ENCODE measurements at regions not wholly inside any gene's neighbourhood (a gene's known extent, or its start where the extent isn't known, plus 50 kb on each side); places are given as distances from the start of the nearest gene placed in this dataset.

DNA sequence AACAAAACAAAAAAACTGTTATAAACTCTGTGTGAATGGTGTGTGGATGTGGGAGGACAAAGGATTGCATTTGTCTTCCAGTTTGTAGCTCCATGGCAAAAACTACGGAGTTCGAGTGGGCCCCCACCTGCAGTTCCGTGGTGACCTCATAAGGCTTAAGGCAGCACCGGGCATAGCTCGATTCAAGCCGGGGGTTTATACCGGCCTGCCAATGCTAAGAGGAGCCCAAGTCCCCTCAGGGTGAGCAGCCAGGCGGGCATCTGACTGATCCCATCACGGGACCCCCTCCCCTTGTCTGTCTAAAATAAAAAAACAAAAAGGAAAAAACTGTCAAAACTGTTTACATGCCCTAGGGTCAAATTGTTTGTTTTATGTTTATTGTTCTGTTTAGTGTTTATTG is 463.2 kb upstream of the HTR1E start:
- CTCF ChIA-PET (ENCODE audit: partially characterized antibody), result no interaction called here
- intact Hi-C loops (cut with micrococcal nuclease), result no loop called here
- H3K9me3 ChIP-seq (ENCODE audit: control insufficient read depth in 1 of 2, low read length in 2 of 2), result no peaks in the 10 kb centered on the region
- H3K4me3 ChIP-seq (ENCODE audit: low read length in 2 of 2), result no peak overlapping the region
- H3K4me1 Mint-ChIP-seq, result no peaks in the 10 kb centered on the region
- no peaks in the 10 kb centered on the region for H3K27me3 ChIP-seq (ENCODE audit: insufficient read depth, low read length)
- no peak for DNase-seq
- no peak overlapping the region for H3K4me3 Mint-ChIP-seq
- peaks cover 0 to 12% (median 2%) of the 10 kb centered on the region in 8 donors for H3K9me3 Mint-ChIP-seq
- H3K36me3 ChIP-seq (ENCODE audit: insufficient read depth, low read length), result no peaks in the 10 kb centered on the region
- H3K27me3 Mint-ChIP-seq, result no peaks in the 10 kb centered on the region
- H3K4me1 ChIP-seq (ENCODE audit: insufficient read depth, low read length), result no peaks in the 10 kb centered on the region
- no peak overlapping the region for H3K27ac ChIP-seq (ENCODE audit: low read depth, low read length)
- POLR2A ChIA-PET (ENCODE audit: partially characterized antibody), result no interaction called here
- H3K36me3 Mint-ChIP-seq, result no peaks in the 10 kb centered on the region
- H3K27ac Mint-ChIP-seq, result no peak overlapping the region

- no peaks in the 10 kb centered on the region for H3K9me3 ChIP-seq (ENCODE audit: control insufficient read depth in 1 of 2, low read length in 2 of 2)
- H3K27ac ChIP-seq (ENCODE audit: low read depth, low read length), result no peak overlapping the region
- H3K36me3 ChIP-seq (ENCODE audit: insufficient read depth, low read length), result no peaks in the 10 kb centered on the region
- H3K4me3 ChIP-seq (ENCODE audit: low read length in 2 of 2), result no peak overlapping the region
- Mint-ChIP-seq H3K4me1 (no peaks in the 10 kb centered on the region), H3K36me3 (no peaks in the 10 kb centered on the region), H3K27me3 (no peaks in the 10 kb centered on the region), H3K4me3 (no peak overlapping the region), H3K27ac (no peak overlapping the region), H3K9me3 (peaks cover 0 to 12% (median 3%) of the 10 kb centered on the region in 8 donors)
- no peaks in the 10 kb centered on the region for H3K27me3 ChIP-seq (ENCODE audit: insufficient read depth, low read length)
- DNase-seq, result no peak
- CTCF ChIA-PET (ENCODE audit: partially characterized antibody), result no interaction called here
- POLR2A ChIA-PET (ENCODE audit: partially characterized antibody), result no interaction called here
- intact Hi-C loops (cut with micrococcal nuclease), result no loop called here
- H3K4me1 ChIP-seq (ENCODE audit: insufficient read depth, low read length), result no peaks in the 10 kb centered on the region
These were observed 465.5 kb upstream of the HTR1E start for GRCh38 chr6:86471791-86472190.

DNA sequence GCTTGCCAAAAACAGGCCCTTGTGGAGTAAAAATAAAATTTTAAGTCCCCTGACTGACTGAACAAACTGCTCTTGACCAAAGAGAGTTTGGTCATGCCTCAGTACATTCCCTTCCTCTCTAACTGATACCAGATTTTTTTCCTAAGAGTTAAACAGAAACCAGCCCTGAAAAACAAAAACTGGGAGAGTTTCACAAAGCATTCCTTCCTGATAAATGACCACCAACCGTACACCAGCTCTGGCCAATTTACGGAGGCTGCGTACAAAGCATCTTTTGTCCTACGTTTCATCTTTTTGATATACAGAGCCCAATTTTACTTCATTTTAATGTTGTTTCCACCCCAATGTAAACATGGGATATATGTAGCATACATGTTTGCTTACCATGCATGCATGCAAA is 477.4 kb upstream of the HTR1E start:
- peaks cover 0 to 16% (median 7%) of the 10 kb centered on the region in 8 donors for H3K9me3 Mint-ChIP-seq
- Histone ChIP-seq H3K4me1 (ENCODE audit: insufficient read depth, low read length) (no peaks in the 10 kb centered on the region), H3K27me3 (ENCODE audit: insufficient read depth, low read length) (no peaks in the 10 kb centered on the region), H3K4me3 (ENCODE audit: low read length in 2 of 2) (no peak overlapping the region), H3K9me3 (ENCODE audit: control insufficient read depth in 1 of 2, low read length in 2 of 2) (no peaks in the 10 kb centered on the region), H3K27ac (ENCODE audit: low read depth, low read length) (no peak overlapping the region), H3K36me3 (ENCODE audit: insufficient read depth, low read length) (no peaks in the 10 kb centered on the region)
- CTCF ChIA-PET (ENCODE audit: partially characterized antibody), result no interaction called here
- no peak overlapping the region for H3K27ac Mint-ChIP-seq
- DNase-seq, result no peak
- H3K4me3 Mint-ChIP-seq, result no peak overlapping the region
- H3K4me1 Mint-ChIP-seq, result no peaks in the 10 kb centered on the region
- H3K36me3 Mint-ChIP-seq, result no peaks in the 10 kb centered on the region
- intact Hi-C loops (cut with micrococcal nuclease), result no loop called here
- POLR2A ChIA-PET (ENCODE audit: partially characterized antibody), result no interaction called here
- H3K27me3 Mint-ChIP-seq, result no peaks in the 10 kb centered on the region

GRCh38 chr6:86456821-86457220 is 480.5 kb upstream of the HTR1E start:
- ChIA-PET CTCF (ENCODE audit: partially characterized antibody) (no interaction called here), POLR2A (ENCODE audit: partially characterized antibody) (no interaction called here)
- Mint-ChIP-seq H3K4me1 (no peaks in the 10 kb centered on the region), H3K27ac (no peak overlapping the region), H3K36me3 (no peaks in the 10 kb centered on the region), H3K9me3 (peaks cover 5 to 19% (median 11%) of the 10 kb centered on the region in 8 donors), H3K4me3 (no peak overlapping the region), H3K27me3 (no peaks in the 10 kb centered on the region)
- H3K4me1 ChIP-seq (ENCODE audit: insufficient read depth, low read length), result no peaks in the 10 kb centered on the region
- DNase-seq, result no peak
- H3K9me3 ChIP-seq (ENCODE audit: control insufficient read depth in 1 of 2, low read length in 2 of 2), result no peaks in the 10 kb centered on the region
- no peaks in the 10 kb centered on the region for H3K36me3 ChIP-seq (ENCODE audit: insufficient read depth, low read length)
- H3K4me3 ChIP-seq (ENCODE audit: low read length in 2 of 2), result no peak overlapping the region
- H3K27me3 ChIP-seq (ENCODE audit: insufficient read depth, low read length), result no peaks in the 10 kb centered on the region
- intact Hi-C loops (cut with micrococcal nuclease), result no loop called here
- no peak overlapping the region for H3K27ac ChIP-seq (ENCODE audit: low read depth, low read length)

DNA sequence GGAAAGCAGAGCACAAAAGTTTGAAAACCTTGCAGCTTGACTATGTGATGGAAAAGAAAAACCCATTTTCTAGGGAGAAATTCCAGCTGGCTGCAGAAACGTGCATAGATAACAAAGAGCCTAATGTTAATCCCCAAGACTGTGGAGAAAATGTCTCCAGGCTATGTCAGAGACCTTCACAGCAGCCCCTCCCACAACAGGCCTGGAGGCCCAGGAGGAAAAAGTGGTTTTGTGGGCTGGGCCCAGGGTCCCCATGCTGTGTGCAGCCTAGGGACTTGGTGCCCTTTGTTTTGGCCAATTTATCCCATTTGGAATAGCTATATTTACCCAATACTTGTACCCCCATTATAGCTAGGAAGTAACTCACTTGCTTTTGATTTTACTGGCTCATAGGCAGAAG is 484.1 kb upstream of the HTR1E start:
- H3K36me3 Mint-ChIP-seq, result no peaks in the 10 kb centered on the region
- ChIA-PET CTCF (ENCODE audit: partially characterized antibody) (no interaction called here), POLR2A (ENCODE audit: partially characterized antibody) (no interaction called here)
- no peak for DNase-seq
- Histone ChIP-seq H3K4me3 (ENCODE audit: low read length in 2 of 2) (no peak overlapping the region), H3K36me3 (ENCODE audit: insufficient read depth, low read length) (no peaks in the 10 kb centered on the region), H3K4me1 (ENCODE audit: insufficient read depth, low read length) (no peaks in the 10 kb centered on the region), H3K9me3 (ENCODE audit: control insufficient read depth in 1 of 2, low read length in 2 of 2) (no peaks in the 10 kb centered on the region), H3K27ac (ENCODE audit: low read depth, low read length) (no peak overlapping the region), H3K27me3 (ENCODE audit: insufficient read depth, low read length) (no peaks in the 10 kb centered on the region)
- no peaks in the 10 kb centered on the region for H3K27me3 Mint-ChIP-seq
- H3K4me1 Mint-ChIP-seq, result no peaks in the 10 kb centered on the region
- intact Hi-C loops (cut with micrococcal nuclease), result no loop called here
- H3K9me3 Mint-ChIP-seq, result peaks cover 1 to 16% (median 7%) of the 10 kb centered on the region in 8 donors
- H3K27ac Mint-ChIP-seq, result no peak overlapping the region
- no peak overlapping the region for H3K4me3 Mint-ChIP-seq

DNA sequence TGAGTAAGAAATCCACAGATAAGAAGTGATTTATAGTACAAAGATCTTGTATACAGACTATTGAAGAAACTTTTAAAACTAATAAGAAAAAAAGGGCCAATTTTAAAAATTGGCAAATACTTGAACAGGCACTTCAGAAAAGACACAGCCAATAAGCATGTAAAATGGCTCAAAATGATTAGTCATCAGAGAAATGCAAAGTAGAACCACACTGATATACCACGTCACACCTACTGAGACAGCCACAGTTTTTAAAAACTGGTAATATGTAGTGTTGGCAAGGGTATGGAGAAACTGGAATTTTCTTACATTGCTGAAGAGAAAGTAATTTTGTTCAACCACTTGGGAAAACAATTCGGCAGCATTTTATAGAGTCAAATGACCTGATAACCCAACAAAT is 488.9 kb upstream of the HTR1E start:
- H3K27me3 ChIP-seq (ENCODE audit: insufficient read depth, low read length), result no peaks in the 10 kb centered on the region
- POLR2A ChIA-PET (ENCODE audit: partially characterized antibody), result no interaction called here
- no peak overlapping the region for H3K4me3 ChIP-seq (ENCODE audit: low read length in 2 of 2)
- H3K9me3 Mint-ChIP-seq, result peaks cover 0 to 7% (median 0%) of the 10 kb centered on the region in 8 donors
- H3K4me1 Mint-ChIP-seq, result no peaks in the 10 kb centered on the region
- H3K36me3 ChIP-seq (ENCODE audit: insufficient read depth, low read length), result no peaks in the 10 kb centered on the region
- no peaks in the 10 kb centered on the region for H3K4me1 ChIP-seq (ENCODE audit: insufficient read depth, low read length)
- DNase-seq, result no peak
- no peak overlapping the region for H3K27ac ChIP-seq (ENCODE audit: low read depth, low read length)
- CTCF ChIA-PET (ENCODE audit: partially characterized antibody), result no interaction called here
- H3K36me3 Mint-ChIP-seq, result no peaks in the 10 kb centered on the region
- intact Hi-C loops (cut with micrococcal nuclease), result no loop called here
- H3K4me3 Mint-ChIP-seq, result no peak overlapping the region
- H3K27ac Mint-ChIP-seq, result no peak overlapping the region
- H3K9me3 ChIP-seq (ENCODE audit: control insufficient read depth in 1 of 2, low read length in 2 of 2), result no peaks in the 10 kb centered on the region
- H3K27me3 Mint-ChIP-seq, result no peaks in the 10 kb centered on the region

DNA sequence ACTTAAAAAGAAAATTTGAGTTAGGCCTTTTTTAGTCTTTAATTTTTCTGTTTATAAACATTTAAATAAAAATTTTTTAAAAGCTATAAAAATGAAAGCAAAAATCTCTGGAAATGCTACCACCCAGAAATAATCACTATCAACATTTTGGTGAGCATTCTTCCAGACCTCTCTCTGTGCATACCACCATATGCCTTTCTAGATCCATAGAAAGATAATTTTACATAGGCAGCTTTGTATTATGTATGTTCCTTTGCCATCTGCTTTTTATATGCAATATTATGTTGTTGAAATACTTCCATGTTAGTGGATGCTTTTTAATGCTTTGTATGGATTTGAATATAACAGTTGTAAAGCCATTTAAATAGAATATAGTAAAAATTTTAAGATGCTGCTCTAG is 496.7 kb upstream of the HTR1E start:
- no peak overlapping the region for H3K4me3 ChIP-seq (ENCODE audit: low read length in 2 of 2)
- no peak overlapping the region for H3K27ac Mint-ChIP-seq
- no peaks in the 10 kb centered on the region for H3K4me1 ChIP-seq (ENCODE audit: insufficient read depth, low read length)
- H3K27me3 Mint-ChIP-seq, result peaks cover 0 to 2% of the 10 kb centered on the region in 2 donors
- peaks cover 0 to 2% (median 0%) of the 10 kb centered on the region in 4 donors for H3K4me1 Mint-ChIP-seq
- no peaks in the 10 kb centered on the region for H3K9me3 ChIP-seq (ENCODE audit: control insufficient read depth in 1 of 2, low read length in 2 of 2)
- no peak overlapping the region for H3K27ac ChIP-seq (ENCODE audit: low read depth, low read length)
- H3K36me3 ChIP-seq (ENCODE audit: insufficient read depth, low read length), result no peaks in the 10 kb centered on the region
- no peaks in the 10 kb centered on the region for H3K36me3 Mint-ChIP-seq
- H3K9me3 Mint-ChIP-seq, result peaks cover 0 to 9% (median 0%) of the 10 kb centered on the region in 8 donors
- no peaks in the 10 kb centered on the region for H3K27me3 ChIP-seq (ENCODE audit: insufficient read depth, low read length)
- CTCF ChIA-PET (ENCODE audit: partially characterized antibody), result no interaction called here
- POLR2A ChIA-PET (ENCODE audit: partially characterized antibody), result no interaction called here
- intact Hi-C loops (cut with micrococcal nuclease), result no loop called here
- no peak overlapping the region for H3K4me3 Mint-ChIP-seq
- DNase-seq, result no peak

- Mint-ChIP-seq H3K9me3 (peaks cover 0 to 5% (median 0%) of the 10 kb centered on the region in 8 donors), H3K4me3 (no peak overlapping the region), H3K4me1 (no peaks in the 10 kb centered on the region), H3K36me3 (no peaks in the 10 kb centered on the region), H3K27ac (no peak overlapping the region), H3K27me3 (no peaks in the 10 kb centered on the region)
- CTCF ChIA-PET (ENCODE audit: partially characterized antibody), result no interaction called here
- POLR2A ChIA-PET (ENCODE audit: partially characterized antibody), result no interaction called here
- H3K4me1 ChIP-seq (ENCODE audit: insufficient read depth, low read length), result no peaks in the 10 kb centered on the region
- intact Hi-C loops (cut with micrococcal nuclease), result no loop called here
- no peaks in the 10 kb centered on the region for H3K9me3 ChIP-seq (ENCODE audit: control insufficient read depth in 1 of 2, low read length in 2 of 2)
- DNase-seq, result no peak
- H3K4me3 ChIP-seq (ENCODE audit: low read length in 2 of 2), result no peak overlapping the region
- H3K27me3 ChIP-seq (ENCODE audit: insufficient read depth, low read length), result no peaks in the 10 kb centered on the region
- H3K27ac ChIP-seq (ENCODE audit: low read depth, low read length), result no peak overlapping the region
- no peaks in the 10 kb centered on the region for H3K36me3 ChIP-seq (ENCODE audit: insufficient read depth, low read length)
These were observed 513.8 kb upstream of the HTR1E start for GRCh38 chr6:86423571-86423970.
